Stomach (tissue), 8 donors: ENCODE measurements at regions not wholly inside any gene's neighbourhood (a gene's known extent, or its start where the extent isn't known, plus 50 kb on each side); places are given as distances from the start of the nearest gene placed in this dataset.
"Not testable (repeated sequence)": the region's sequence is repeated elsewhere in the genome, so short reads cannot be mapped to it uniquely, and the experiment has no call there.

Source experiments
- DNase-seq, 2 donors: peaks; one replicate each; pipeline versions ENCODE4 v3.0.0 to v3.0.0-alpha.2; 2013 to 2019
- H3K27ac ChIP-seq, 5 donors: fragments of 200-600 bp in 4 of 5; sonication (generic) in 4 of 5; one replicate each; pipeline ENCODE4 v1.5.1; 2013 to 2019; ENCODE audit warnings: mild to moderate bottlenecking in 1 of 5, moderate library complexity in 1 of 5
- H3K27me3 ChIP-seq, 3 donors: fragments of 200-600 bp; sonication (generic); one replicate each; pipeline ENCODE4 v1.5.1; 2017 to 2019; ENCODE audit warnings: mixed run types in 1 of 3
- H3K36me3 ChIP-seq, 4 donors: fragments of 200-600 bp; sonication (generic); 1 replicate in 3 of 4; 2 replicates in 1 of 4; pipeline ENCODE4 v1.5.1; 2016 to 2019
- H3K4me1 ChIP-seq, 4 donors: fragments of 200-600 bp; sonication (generic); one replicate each; pipeline ENCODE4 v1.5.1; 2016 to 2019
- H3K4me3 ChIP-seq, 4 donors: fragments of 200-600 bp; sonication (generic) in 3 of 4; one replicate each; pipeline ENCODE4 v1.5.1; 2016 to 2019; ENCODE audit warnings: mild to moderate bottlenecking in 1 of 4
- H3K9me3 ChIP-seq, 4 donors: fragments of 200-600 bp; sonication (generic); one replicate each; pipeline ENCODE4 v1.5.1; 2016 to 2019
- EP300 ChIP-seq: sonication (generic); formaldehyde crosslinking; IDR thresholded peaks from one replicate; pipeline ENCODE4 v1.6.1; 2017; ENCODE audit warnings: antibody characterized with exemption
- POLR2A ChIP-seq, 4 donors: fragments of 450-650 bp; IDR thresholded peaks; one replicate each; pipeline ENCODE4 v1.6.1; 2016; ENCODE audit warnings: antibody characterized with exemption in 4 of 4, control low read depth in 2 of 4, mild to moderate bottlenecking in 1 of 4, moderate library complexity in 1 of 4
- POLR2AphosphoS5 ChIP-seq, 3 donors: sonication (generic); formaldehyde crosslinking; IDR thresholded peaks; one replicate each; pipeline ENCODE4 v1.6.1; 2016; ENCODE audit warnings: antibody characterized with exemption in 3 of 3
- WGBS, 5 donors: extraction: QIAGEN DNeasy Blood & Tissue Kit in 3 of 5; methylation state at CpG; one replicate each; pipeline versions ENCODE4 v1.1.5 to v1.1.7; 2013 to 2018; 5-methylcytosine and 5-hydroxymethylcytosine counted together
- intact Hi-C: fragments of 100-400 bp; cut with DNase I; formaldehyde crosslinking; loops from one replicate; pipeline ENCODE4 v1.15.1; 2023; ENCODE audit warnings: low total_unique reads
- TF ChIP-seq, protein P1 (sequence below), 7 experiments: fragments of 450-650 bp in 4 of 7; fragments of 200-600 bp in 3 of 7; sonication (generic) in 3 of 7; IDR thresholded peaks; one replicate each; pipeline ENCODE4 v1.5.1; 2016 to 2019; ENCODE audit warnings: antibody characterized with exemption in 7 of 7, control low read depth in 2 of 7, mild to moderate bottlenecking in 1 of 7
- donor health status: healthy with polysubstance abuse.
- donor health status: Bipolar disorder and iron deficiency.
- donor health status: healthy.

DNA sequence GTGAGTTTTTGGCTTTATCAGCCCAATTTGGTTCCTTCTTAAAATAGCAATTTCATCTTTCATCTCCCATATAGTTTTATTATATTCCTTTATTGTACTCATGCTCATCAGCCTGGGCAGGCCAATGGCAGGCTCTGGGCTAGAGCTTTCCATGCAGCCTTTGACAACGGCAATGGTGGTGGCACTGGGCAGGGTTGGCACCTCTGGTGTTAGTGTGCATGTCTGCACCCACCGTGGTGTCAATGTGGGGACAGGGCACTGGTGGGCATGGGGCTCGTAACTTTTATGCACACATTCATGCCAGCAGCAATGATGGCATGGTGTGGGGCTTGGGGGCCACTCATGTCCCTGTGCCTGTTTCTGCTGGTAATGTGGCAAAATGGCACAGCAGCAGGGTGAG is 1305.4 kb downstream of the DSC3 start:
- WGBS, 5 donors, result 46 to 89% (median 59%) methylated on average over 1 to 3 of the region's 3 CpGs

DNA sequence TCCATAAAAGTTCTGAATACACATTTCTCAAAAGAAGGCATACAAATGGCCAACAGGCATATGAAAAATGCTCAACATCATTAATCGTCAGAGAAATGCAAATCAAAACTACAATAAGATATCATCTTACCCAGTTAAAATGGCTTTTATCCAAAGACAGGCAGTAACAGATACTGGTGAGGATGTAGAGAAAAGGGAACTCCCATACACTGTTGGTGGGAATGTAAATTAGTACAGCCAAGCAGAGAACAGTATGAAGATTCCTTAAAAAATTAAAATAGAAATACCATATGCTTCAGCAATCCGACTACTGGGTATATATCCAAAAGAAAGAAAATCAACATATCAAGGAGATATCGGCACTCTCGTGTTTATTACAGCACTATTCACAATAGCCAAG is 1312.5 kb downstream of the DSC3 start:
- no peaks in the 10 kb centered on the region for H3K27me3 ChIP-seq
- H3K4me3 ChIP-seq, result no peak overlapping the region
- TF ChIP-seq EP300 (no peak), POLR2A (IDR thresholded peaks at IDR 0.05) (no peak), POLR2AphosphoS5 (IDR thresholded peaks at IDR 0.05) (no peak)
- TF ChIP-seq, protein P1, sequence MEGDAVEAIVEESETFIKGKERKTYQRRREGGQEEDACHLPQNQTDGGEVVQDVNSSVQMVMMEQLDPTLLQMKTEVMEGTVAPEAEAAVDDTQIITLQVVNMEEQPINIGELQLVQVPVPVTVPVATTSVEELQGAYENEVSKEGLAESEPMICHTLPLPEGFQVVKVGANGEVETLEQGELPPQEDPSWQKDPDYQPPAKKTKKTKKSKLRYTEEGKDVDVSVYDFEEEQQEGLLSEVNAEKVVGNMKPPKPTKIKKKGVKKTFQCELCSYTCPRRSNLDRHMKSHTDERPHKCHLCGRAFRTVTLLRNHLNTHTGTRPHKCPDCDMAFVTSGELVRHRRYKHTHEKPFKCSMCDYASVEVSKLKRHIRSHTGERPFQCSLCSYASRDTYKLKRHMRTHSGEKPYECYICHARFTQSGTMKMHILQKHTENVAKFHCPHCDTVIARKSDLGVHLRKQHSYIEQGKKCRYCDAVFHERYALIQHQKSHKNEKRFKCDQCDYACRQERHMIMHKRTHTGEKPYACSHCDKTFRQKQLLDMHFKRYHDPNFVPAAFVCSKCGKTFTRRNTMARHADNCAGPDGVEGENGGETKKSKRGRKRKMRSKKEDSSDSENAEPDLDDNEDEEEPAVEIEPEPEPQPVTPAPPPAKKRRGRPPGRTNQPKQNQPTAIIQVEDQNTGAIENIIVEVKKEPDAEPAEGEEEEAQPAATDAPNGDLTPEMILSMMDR (IDR thresholded peaks at IDR 0.05), result no peak
- H3K9me3 ChIP-seq, result peaks cover 0 to 12% (median 8%) of the 10 kb centered on the region in 4 donors
- no peaks in the 10 kb centered on the region for H3K4me1 ChIP-seq
- 77 to 91% (median 85%) methylated on average over 4 of the region's 4 CpGs for WGBS, 5 donors
- no peak overlapping the region for H3K27ac ChIP-seq
- no peak for DNase-seq
- intact Hi-C loops, result no loop called here
- H3K36me3 ChIP-seq, result no peaks in the 10 kb centered on the region

More for the DNA sequence above, 1305.4 kb downstream of the DSC3 start:
- H3K36me3 ChIP-seq, result no peaks in the 10 kb centered on the region
- H3K4me3 ChIP-seq, result no peak overlapping the region
- intact Hi-C loops, result no loop called here
- no peaks in the 10 kb centered on the region for H3K27me3 ChIP-seq
- H3K4me1 ChIP-seq, result no peaks in the 10 kb centered on the region
- DNase-seq, result no peak
- peaks cover 0 to 5% (median 0%) of the 10 kb centered on the region in 4 donors for H3K9me3 ChIP-seq
- TF ChIP-seq POLR2A (IDR thresholded peaks at IDR 0.05) (no peak), POLR2AphosphoS5 (IDR thresholded peaks at IDR 0.05) (no peak), EP300 (no peak)
- TF ChIP-seq, protein P1 (IDR thresholded peaks at IDR 0.05), result no peak
- H3K27ac ChIP-seq, result no peak overlapping the region

DNA sequence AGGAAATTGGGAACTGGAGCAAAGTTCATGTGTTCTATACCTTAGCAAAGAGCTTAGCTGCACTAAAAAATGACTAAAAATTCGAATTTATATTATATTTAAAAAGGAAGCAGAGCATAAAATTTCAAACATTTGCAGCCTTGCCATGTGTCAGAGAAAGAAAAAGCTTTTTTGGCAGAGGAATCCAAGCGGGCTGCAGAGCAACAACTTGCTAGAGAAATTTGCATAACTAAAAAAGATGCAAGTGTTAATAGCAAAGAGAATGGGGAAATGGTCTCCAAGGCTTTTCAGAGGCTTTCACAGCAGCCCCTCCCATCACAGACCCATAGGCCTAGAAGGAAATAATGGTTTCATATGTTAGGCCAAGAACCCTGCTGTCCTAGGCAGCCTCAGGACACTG is 1315.9 kb downstream of the DSC3 start:
- intact Hi-C loops, result no loop called here
- no peak for DNase-seq
- H3K36me3 ChIP-seq, result no peaks in the 10 kb centered on the region
- WGBS, 5 donors, result 27 to 40% (median 32%) methylated on average over 2 of the region's 2 CpGs
- H3K4me1 ChIP-seq, result no peaks in the 10 kb centered on the region
- no peaks in the 10 kb centered on the region for H3K27me3 ChIP-seq
- H3K4me3 ChIP-seq, result no peak overlapping the region
- no peak overlapping the region for H3K27ac ChIP-seq
- TF ChIP-seq POLR2AphosphoS5 (IDR thresholded peaks at IDR 0.05), result no peak
- TF ChIP-seq POLR2A (IDR thresholded peaks at IDR 0.05), result no peak
- TF ChIP-seq EP300, result no peak
- TF ChIP-seq, protein P1 (IDR thresholded peaks at IDR 0.05), result no peak
- peaks cover 0 to 22% (median 14%) of the 10 kb centered on the region in 4 donors for H3K9me3 ChIP-seq

DNA sequence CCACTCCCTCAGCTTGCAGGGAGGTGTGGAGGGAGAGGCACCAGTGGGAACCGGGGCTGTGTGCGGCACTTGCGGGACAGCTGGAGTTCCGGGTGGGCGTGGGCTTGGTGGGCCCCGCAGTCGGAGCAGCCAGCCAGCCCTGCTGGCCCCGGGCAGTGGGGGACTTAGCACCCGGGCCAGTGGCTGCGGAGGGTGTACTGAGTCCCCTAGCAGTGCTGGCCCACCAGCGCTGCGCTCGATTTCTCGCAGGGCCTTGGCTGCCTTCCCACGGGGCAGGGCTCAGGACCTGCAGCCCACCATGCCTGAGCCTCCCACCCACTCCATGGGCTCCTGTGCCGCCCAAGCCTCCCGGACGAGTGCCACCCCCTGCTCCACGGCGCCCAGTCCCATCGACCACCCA is 1319.1 kb downstream of the DSC3 start:
- DNase-seq, H3K27ac ChIP-seq, H3K4me3 ChIP-seq, H3K27me3 ChIP-seq, H3K36me3 ChIP-seq, intact Hi-C loops, H3K4me1 ChIP-seq: not testable (repeated sequence)
- 63 to 92% (median 86%) methylated on average over 6 to 21 of the region's 21 CpGs for WGBS, 5 donors
- peaks cover 0 to 22% (median 14%) of the 10 kb centered on the region in 4 donors for H3K9me3 ChIP-seq

DNA sequence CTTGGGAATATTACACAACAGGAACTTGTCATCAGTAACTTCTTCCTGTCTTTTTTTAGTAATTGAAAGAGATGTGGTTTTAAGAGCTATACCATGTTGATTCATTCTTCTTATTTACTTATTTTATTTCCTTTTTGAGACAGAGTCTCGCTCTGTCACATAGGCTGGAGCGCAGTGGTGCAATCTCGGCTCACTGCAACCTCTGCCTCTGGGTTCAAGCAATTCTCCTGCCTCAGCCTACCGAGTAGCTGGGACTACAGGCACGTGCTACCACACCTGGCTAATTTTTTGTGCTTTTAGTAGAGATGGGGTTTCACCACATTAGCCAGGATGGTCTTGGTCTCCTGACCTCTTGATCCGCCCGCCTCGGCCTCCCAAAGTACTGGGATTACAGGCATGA is 1326.6 kb downstream of the DSC3 start:
- H3K27ac ChIP-seq, DNase-seq, H3K9me3 ChIP-seq, H3K4me3 ChIP-seq, H3K4me1 ChIP-seq, intact Hi-C loops, H3K36me3 ChIP-seq, H3K27me3 ChIP-seq: not testable (repeated sequence)
- WGBS, 5 donors, result 82 to 91% (median 87%) methylated on average over 8 of the region's 8 CpGs
